Skin of body (tissue), 1 donor: ENCODE measurements at regions not wholly inside any gene's neighbourhood (a gene's known extent, or its start where the extent isn't known, plus 50 kb on each side); places are given as distances from the start of the nearest gene placed in this dataset.
A peak's percentile ranks its signal among the peaks of the same experiment; 100 is the strongest.

Source experiments
- DNase-seq: peaks from one replicate; lab custom pipeline; 2025; lab: John Stamatoyannopoulos, UW

DNA sequence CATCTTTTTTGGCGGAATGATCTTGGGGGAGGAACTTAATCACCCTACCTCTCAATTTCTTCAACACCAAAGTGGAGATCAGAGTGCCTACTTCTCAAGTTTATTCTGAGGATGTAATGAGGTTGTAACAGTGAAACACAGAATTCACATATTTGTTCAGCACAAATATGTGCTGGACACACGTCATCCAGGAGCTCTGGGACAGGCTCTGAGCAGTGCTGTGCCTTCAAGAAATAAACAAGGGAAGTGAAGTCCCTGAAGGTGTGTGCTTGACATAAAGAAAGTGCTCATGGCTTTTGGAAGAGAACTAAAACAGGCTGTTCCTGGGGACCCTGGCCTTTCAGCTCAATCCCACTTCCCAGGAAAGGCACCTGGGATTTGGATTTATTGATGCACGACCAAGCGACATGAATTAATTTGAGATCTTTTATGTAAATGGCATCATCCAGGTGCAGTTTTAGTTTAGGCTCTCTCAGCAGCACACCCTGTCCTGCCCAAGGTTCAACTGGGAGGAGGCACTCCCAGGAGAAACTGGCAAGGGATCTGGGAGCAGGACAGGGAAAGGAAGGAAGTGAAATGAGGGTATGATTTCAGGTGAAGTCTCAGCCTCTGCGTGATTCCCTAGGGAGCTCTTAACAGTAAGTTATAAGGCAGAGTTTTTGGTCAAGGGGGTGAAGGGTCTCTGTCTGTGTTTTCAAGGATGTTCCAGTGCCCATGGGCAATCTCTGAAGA, 211.0 kb downstream of the FOXA2 start:
- DNase-seq, result no peak

GRCh38 chr20:22371843-22372242, 212.5 kb downstream of the FOXA2 start:
- no peak for DNase-seq

GRCh38 chr20:22370137-22370536, 214.2 kb downstream of the FOXA2 start:
- DNase-seq, result no peak

- DNase-seq, result no peak
These were observed 215.3 kb downstream of the FOXA2 start for GRCh38 chr20:22369100-22369499.

DNA sequence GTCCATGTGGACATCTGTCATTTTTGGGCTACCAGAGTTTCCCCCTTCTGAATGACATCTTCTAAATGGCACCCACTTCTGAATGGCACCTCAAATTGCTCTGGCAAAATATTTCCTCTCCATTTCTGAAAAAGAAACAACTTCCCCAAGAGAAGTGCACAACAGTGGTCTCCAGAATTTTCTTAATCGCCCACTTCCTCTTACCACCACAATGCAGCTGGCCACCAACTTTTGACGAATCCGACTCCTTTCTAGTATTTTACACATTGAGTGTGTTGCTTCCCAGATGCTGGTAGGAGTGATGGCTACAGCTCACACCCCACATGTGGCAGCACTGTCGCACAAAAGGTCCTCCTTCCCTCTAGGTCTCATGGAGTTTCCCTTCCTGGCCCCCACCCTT, 216.1 kb downstream of the FOXA2 start:
- DNase-seq, result no peak

DNA sequence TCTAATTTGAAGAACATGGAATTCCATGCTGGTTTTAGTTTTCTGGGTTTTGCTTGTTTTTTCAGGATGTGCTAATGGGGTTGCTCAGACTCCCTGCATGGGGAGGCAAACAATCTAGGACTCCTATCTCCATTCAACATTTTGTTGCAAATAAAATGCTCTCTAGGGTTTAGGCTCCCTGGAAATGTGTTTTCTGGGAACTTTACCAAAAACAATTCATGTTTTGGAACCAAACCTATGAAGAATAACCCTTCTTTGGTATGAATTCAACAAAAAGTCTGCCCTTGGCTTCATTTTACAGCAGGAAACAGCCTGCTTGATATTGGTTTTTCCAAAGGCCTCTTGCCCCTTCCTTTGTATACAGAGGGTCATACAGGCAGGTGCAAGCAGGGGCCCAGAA, 217.7 kb downstream of the FOXA2 start:
- DNase-seq, result no peak

- no peak for DNase-seq
These were observed 229.7 kb downstream of the FOXA2 start for GRCh38 chr20:22354647-22355046.

- no peak for DNase-seq
These were observed 230.8 kb downstream of the FOXA2 start for GRCh38 chr20:22353586-22353985.

DNA sequence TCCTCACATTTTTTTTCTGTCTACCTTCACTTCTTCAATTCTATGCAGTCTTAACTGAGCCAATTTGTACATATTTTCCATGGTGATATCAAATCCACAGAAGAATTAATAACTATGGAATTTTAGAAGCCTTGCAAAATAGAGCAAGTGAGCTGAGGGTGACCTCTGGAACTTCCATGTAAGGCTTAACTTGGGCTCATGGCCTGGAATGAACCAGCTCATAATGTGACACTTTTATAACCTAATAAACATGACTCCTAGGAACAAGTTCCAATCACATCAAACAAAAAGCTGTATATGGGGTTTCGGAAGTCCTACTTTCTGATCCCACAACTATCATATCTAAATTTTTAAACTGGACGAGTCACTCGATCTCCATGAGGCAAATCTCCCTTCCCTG, 232.4 kb downstream of the FOXA2 start:
- no peak for DNase-seq

DNA sequence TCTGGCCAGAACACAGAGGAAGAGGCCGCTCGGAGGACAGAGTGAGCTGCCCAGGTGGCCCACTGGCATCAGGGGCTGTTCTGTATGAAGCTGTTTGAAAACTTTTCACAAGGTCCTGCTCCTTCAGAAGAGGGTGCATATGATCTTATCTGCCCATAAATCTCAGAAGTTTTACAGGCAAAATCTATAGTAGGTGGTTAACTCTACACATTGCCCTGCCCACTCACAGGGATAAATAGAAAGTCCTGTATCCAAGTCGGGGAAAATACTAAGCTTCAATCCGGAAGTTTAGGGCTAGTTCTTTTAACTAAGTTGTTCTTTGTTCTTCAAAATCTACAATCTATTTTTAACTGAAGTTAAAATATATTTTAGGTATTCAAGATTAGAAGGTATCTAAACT, 233.7 kb downstream of the FOXA2 start:
- DNase-seq, result no peak

- no peak for DNase-seq
These were observed 236.4 kb downstream of the FOXA2 start for GRCh38 chr20:22348010-22348409.

DNA sequence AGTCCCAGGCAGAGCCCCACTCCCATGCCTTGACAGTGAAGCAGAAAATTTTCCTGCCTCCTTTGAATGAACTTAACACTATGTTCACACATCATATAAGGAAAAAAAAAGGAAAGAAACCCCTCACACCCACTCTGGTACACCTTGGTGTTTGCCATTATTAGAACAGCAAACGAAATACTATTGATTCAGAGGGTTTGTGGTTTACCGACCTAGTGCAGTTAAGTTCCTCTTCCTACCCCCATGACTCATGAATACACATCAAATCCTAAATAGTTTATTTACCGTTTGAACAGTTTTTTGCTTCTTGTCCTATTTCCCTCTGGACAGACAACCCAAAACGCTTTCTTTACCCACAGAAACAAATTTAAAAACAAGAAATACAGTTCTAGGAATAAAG, 237.7 kb downstream of the FOXA2 start:
- no peak for DNase-seq

GRCh38 chr20:22343612-22344011, 240.8 kb downstream of the FOXA2 start:
- DNase-seq, result no peak

GRCh38 chr20:22342410-22342809, 242.0 kb downstream of the FOXA2 start:
- DNase-seq, result no peak

GRCh38 chr20:22341508-22341907, 242.9 kb downstream of the FOXA2 start:
- DNase-seq, result no peak

GRCh38 chr20:22339946-22340345, 244.4 kb downstream of the FOXA2 start:
- DNase-seq, result no peak

GRCh38 chr20:22339091-22339881, 245.1 kb downstream of the FOXA2 start:
- peak; percentile 48 for DNase-seq

- DNase-seq, result no peak
These were observed 246.1 kb downstream of the FOXA2 start for GRCh38 chr20:22338140-22338708.

GRCh38 chr20:22335210-22335609, 249.2 kb downstream of the FOXA2 start:
- DNase-seq, result no peak

- DNase-seq, result peak; percentile 23
These were observed 250.4 kb downstream of the FOXA2 start for GRCh38 chr20:22333885-22334545.

- no peak for DNase-seq
These were observed 259.9 kb downstream of the FOXA2 start for GRCh38 chr20:22324505-22324904.

DNA sequence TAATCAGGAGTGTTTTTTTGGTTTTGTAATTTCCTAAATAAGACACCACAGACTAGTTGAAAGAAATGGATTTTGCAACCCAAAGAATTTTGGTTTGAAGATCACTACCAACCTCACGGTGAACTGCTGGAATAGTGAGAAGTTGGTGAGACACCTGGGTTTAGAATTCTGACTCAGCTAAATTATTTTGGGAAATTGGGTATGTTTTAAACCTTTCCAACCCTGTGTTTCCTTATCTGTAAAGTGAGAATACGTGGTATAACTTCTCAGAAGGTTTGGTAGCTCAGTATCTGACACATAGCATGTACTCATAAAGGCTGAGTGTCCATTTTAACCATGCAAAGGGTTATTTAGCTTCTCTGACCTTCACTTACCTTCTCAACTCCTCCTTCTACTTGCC, 261.9 kb downstream of the FOXA2 start:
- no peak for DNase-seq
